Glomerular endothelial cell (primary cell): ENCODE measurements at regions not wholly inside any gene's neighbourhood (a gene's known extent, or its start where the extent isn't known, plus 50 kb on each side); places are given as distances from the start of the nearest gene placed in this dataset.
"Not testable (repeated sequence)": the region's sequence is repeated elsewhere in the genome, so short reads cannot be mapped to it uniquely, and the experiment has no call there.

Experiments used
- DNase-seq: peaks from one replicate; pipeline ENCODE4 v3.0.0-alpha.2; 2011; ENCODE audit warnings: low read depth, low spot score; ENCODE audit errors: extremely low read depth

GRCh38 chr14:53247596-53248370 is 94.7 kb upstream of the DDHD1 start:
- DNase-seq = no peak

GRCh38 chr14:53242898-53243297 is 89.8 kb upstream of the DDHD1 start:
- DNase-seq = not testable (repeated sequence)

GRCh38 chr14:53237488-53237887 is 84.4 kb upstream of the DDHD1 start:
- DNase-seq = peak; percentile 80

GRCh38 chr14:53236708-53237107 is 83.6 kb upstream of the DDHD1 start:
- no peak for DNase-seq

- DNase-seq = no peak
Observed at GRCh38 chr14:53231171-53231570, 78.0 kb upstream of the DDHD1 start.

- no peak for DNase-seq
Observed at GRCh38 chr14:53228966-53229365, 75.8 kb upstream of the DDHD1 start.

- DNase-seq = no peak
Observed at GRCh38 chr14:53227154-53227718, 74.1 kb upstream of the DDHD1 start.

- no peak for DNase-seq
Observed at GRCh38 chr14:53226553-53226952, 73.4 kb upstream of the DDHD1 start.

- no peak for DNase-seq
Observed at GRCh38 chr14:53220914-53221313, 67.8 kb upstream of the DDHD1 start.

GRCh38 chr14:53218161-53218560 is 65.0 kb upstream of the DDHD1 start:
- no peak for DNase-seq

- DNase-seq = no peak
Observed at GRCh38 chr14:53217316-53217994, 64.3 kb upstream of the DDHD1 start.

- not testable (repeated sequence) for DNase-seq
Observed at GRCh38 chr14:53216955-53217315, 63.8 kb upstream of the DDHD1 start.

GRCh38 chr14:53216478-53216877 is 63.4 kb upstream of the DDHD1 start:
- DNase-seq = not testable (repeated sequence)

- DNase-seq = no peak
Observed at GRCh38 chr14:53215101-53215500, 62.0 kb upstream of the DDHD1 start.

- no peak for DNase-seq
Observed at GRCh38 chr14:53214384-53214783, 61.3 kb upstream of the DDHD1 start.

- no peak for DNase-seq
Observed at GRCh38 chr14:53213761-53214160, 60.6 kb upstream of the DDHD1 start.

- no peak for DNase-seq
Observed at GRCh38 chr14:53209370-53209769, 56.2 kb upstream of the DDHD1 start.
